CD14-positive monocyte (primary cell): ENCODE measurements at regions not wholly inside any gene's neighbourhood (a gene's known extent, or its start where the extent isn't known, plus 50 kb on each side); places are given as distances from the start of the nearest gene placed in this dataset.
"Not testable (repeated sequence)": the region's sequence is repeated elsewhere in the genome, so short reads cannot be mapped to it uniquely, and the experiment has no call there.

Experiments used
- DNase-seq, 3 donors: peaks; one replicate each; pipeline ENCODE4 v3.0.0-alpha.2; 2011 to 2022
- H2AFZ ChIP-seq: 2 replicates; pipeline ENCODE4 v1.6.0; 2012; ENCODE audit warnings: mild to moderate bottlenecking, low read depth, low read length, inconsistent platforms; ENCODE audit not compliant: insufficient read depth, poor library complexity, severe bottlenecking
- H3K27ac ChIP-seq, 2 donors: 1 replicate in 1 of 2; 2 replicates in 1 of 2; pipeline ENCODE4 v1.5.1; 2012 to 2013; ENCODE audit warnings: low read length in 2 of 2, control low read depth in 1 of 2, inconsistent platforms in 1 of 2, low read depth in 1 of 2, mild to moderate bottlenecking in 1 of 2
- H3K27me3 ChIP-seq, 2 donors: one replicate each; pipeline versions ENCODE4 v1.6.0 to v1.6.1; 2011 to 2013; ENCODE audit warnings: low read length in 2 of 2; ENCODE audit not compliant: control insufficient read depth in 2 of 2, insufficient read depth in 2 of 2
- H3K36me3 ChIP-seq, 2 donors: replicated peaks in 1 of 2; 1 replicate in 1 of 2; 2 replicates in 1 of 2; pipeline versions ENCODE4 v1.5.1 to v1.6.1; 2012 to 2013; ENCODE audit warnings: low read length in 2 of 2, control low read depth in 1 of 2, inconsistent platforms in 1 of 2, mild to moderate bottlenecking in 1 of 2; ENCODE audit not compliant: insufficient read depth in 2 of 2, control insufficient read depth in 1 of 2
- H3K4me1 ChIP-seq, 2 donors: 1 replicate in 1 of 2; 2 replicates in 1 of 2; pipeline versions ENCODE4 v1.5.1 to v1.6.1; 2012 to 2013; ENCODE audit warnings: low read length in 2 of 2, control low read depth in 1 of 2, inconsistent platforms in 1 of 2, mild to moderate bottlenecking in 1 of 2, moderate library complexity in 1 of 2; ENCODE audit not compliant: insufficient read depth in 2 of 2, control insufficient read depth in 1 of 2
- H3K4me2 ChIP-seq: replicated peaks from 2 replicates; pipeline ENCODE3; 2012; ENCODE audit warnings: low read length, moderate library complexity, mild to moderate bottlenecking; ENCODE audit not compliant: poor library complexity, severe bottlenecking; ENCODE audit errors: extremely low read depth
- H3K4me3 ChIP-seq, 3 experiments: fragments of 200-600 bp in 1 of 3; sonication (generic) in 1 of 3; replicated peaks in 1 of 3; 1 replicate in 2 of 3; 2 replicates in 1 of 3; pipeline ENCODE4 v1.5.1; 2011 to 2013; ENCODE audit warnings: low read length in 3 of 3, mild to moderate bottlenecking in 3 of 3, control low read depth in 2 of 3, low read depth in 2 of 3, inconsistent platforms in 1 of 3, moderate library complexity in 1 of 3
- H3K79me2 ChIP-seq: 2 replicates; pipeline ENCODE4 v1.6.0; 2012; ENCODE audit warnings: mild to moderate bottlenecking, control low read depth, inconsistent platforms, low read length, moderate library complexity; ENCODE audit not compliant: insufficient read depth
- H3K9ac ChIP-seq: 2 replicates; pipeline ENCODE4 v1.6.0; 2017; ENCODE audit warnings: low read length, mild to moderate bottlenecking; ENCODE audit not compliant: insufficient read depth, poor library complexity, severe bottlenecking
- H3K9me3 ChIP-seq, 2 donors: replicated peaks in 1 of 2; 1 replicate in 1 of 2; 2 replicates in 1 of 2; pipeline versions ENCODE4 v1.5.1 to v1.6.1; 2012 to 2013; ENCODE audit warnings: low read length in 2 of 2, control low read depth in 1 of 2; ENCODE audit not compliant: control insufficient read depth in 1 of 2, insufficient read depth in 1 of 2
- H4K20me1 ChIP-seq: 2 replicates; pipeline ENCODE4 v1.6.0; 2012; ENCODE audit warnings: mild to moderate bottlenecking, low read length, control low read depth, moderate library complexity; ENCODE audit not compliant: insufficient read depth
- H3K27ac Mint-ChIP-seq, 7 donors: one replicate each; pipeline ENCODE4 v1.8.0; 2020; ENCODE audit warnings: mild to moderate bottlenecking in 7 of 7, mixed read lengths in 7 of 7, moderate library complexity in 6 of 7, inconsistent platforms in 2 of 7
- H3K27me3 Mint-ChIP-seq, 3 donors: one replicate each; pipeline ENCODE4 v1.8.0; 2021 to 2022; ENCODE audit warnings: low read depth in 3 of 3, mild to moderate bottlenecking in 3 of 3, mixed read lengths in 3 of 3, moderate library complexity in 3 of 3, inconsistent platforms in 1 of 3
- H3K36me3 Mint-ChIP-seq, 2 donors: one replicate each; pipeline ENCODE4 v1.8.0; 2020; ENCODE audit warnings: mixed read lengths in 2 of 2, inconsistent platforms in 1 of 2, mild to moderate bottlenecking in 1 of 2
- H3K4me1 Mint-ChIP-seq: one replicate; pipeline ENCODE4 v1.8.0; 2020; ENCODE audit warnings: mild to moderate bottlenecking, mixed read lengths
- H3K4me3 Mint-ChIP-seq, 2 donors: one replicate each; pipeline ENCODE4 v1.8.0; 2020; ENCODE audit warnings: mild to moderate bottlenecking in 2 of 2, mixed read lengths in 2 of 2, moderate library complexity in 1 of 2
- H3K9me3 Mint-ChIP-seq, 7 donors: one replicate each; pipeline ENCODE4 v1.8.0; 2020 to 2022; ENCODE audit warnings: mixed read lengths in 7 of 7, mild to moderate bottlenecking in 6 of 7, moderate library complexity in 6 of 7, inconsistent platforms in 2 of 7
- CTCF ChIP-seq: fragments of 200-600 bp; IDR thresholded peaks from one replicate; pipeline ENCODE4 v1.8.0; 2022; ENCODE audit warnings: antibody characterized with exemption, mild to moderate bottlenecking
- WGBS: methylation state at CpG from one replicate; pipeline ENCODE4 v1.1.5; 2013; ENCODE audit warnings: missing lambda C conversion rate; ENCODE audit not compliant: insufficient coverage; 5-methylcytosine and 5-hydroxymethylcytosine counted together
- intact Hi-C, 2 donors: fragments of 100-400 bp; cut with micrococcal nuclease; formaldehyde crosslinking; loops; one replicate each; pipeline versions ENCODE4 v1.15.0 to v1.15.1; 2023

- H3K4me1 ChIP-seq, DNase-seq, H3K4me1 Mint-ChIP-seq, H2AFZ ChIP-seq, intact Hi-C loops, H3K9me3 ChIP-seq, H3K27ac Mint-ChIP-seq, H3K36me3 Mint-ChIP-seq, H3K79me2 ChIP-seq, H3K9ac ChIP-seq, H3K4me3 ChIP-seq, H3K27ac ChIP-seq, H3K27me3 ChIP-seq, H3K4me3 Mint-ChIP-seq, H4K20me1 ChIP-seq, H3K36me3 ChIP-seq, H3K27me3 Mint-ChIP-seq, H3K4me2 ChIP-seq: not testable (repeated sequence)
- peaks cover 0 to 20% (median 8%) of the 10 kb centered on the region in 7 donors for H3K9me3 Mint-ChIP-seq
- WGBS = no CpG with 5 or more reads among the region's 19 CpGs
These were observed 165.8 kb downstream of the TMEM121 start for GRCh38 chr14:105692110-105692685.

- no peaks in the 10 kb centered on the region for H3K4me1 Mint-ChIP-seq
- intact Hi-C loops = no loop called here
- no peak overlapping the region for H3K4me3 ChIP-seq
These were observed 168.6 kb downstream of the TMEM121 start for GRCh38 chr14:105694961-105695360.

GRCh38 chr14:105696388-105696787, 170.0 kb downstream of the TMEM121 start:
- H3K79me2 ChIP-seq, H3K4me1 Mint-ChIP-seq, H3K9ac ChIP-seq, intact Hi-C loops, H3K27ac Mint-ChIP-seq, H2AFZ ChIP-seq, H3K9me3 ChIP-seq, H3K27ac ChIP-seq, DNase-seq, H3K27me3 ChIP-seq, H3K4me1 ChIP-seq, H3K4me2 ChIP-seq, H4K20me1 ChIP-seq, H3K27me3 Mint-ChIP-seq, H3K4me3 Mint-ChIP-seq, H3K36me3 ChIP-seq, H3K4me3 ChIP-seq, H3K36me3 Mint-ChIP-seq, H3K9me3 Mint-ChIP-seq: not testable (repeated sequence)
- no CpG with 5 or more reads among the region's 11 CpGs for WGBS

More at GRCh38 chr14:105694961-105695360, 168.6 kb downstream of the TMEM121 start:
- Histone ChIP-seq H3K4me2 (no peak overlapping the region), H4K20me1 (no peaks in the 10 kb centered on the region), H3K27ac (no peak overlapping the region), H3K36me3 (no peaks in the 10 kb centered on the region), H3K9me3 (peaks cover 0 to 3% of the 10 kb centered on the region in 2 donors), H3K27me3 (no peaks in the 10 kb centered on the region), H2AFZ (no peak overlapping the region), H3K79me2 (no peaks in the 10 kb centered on the region), H3K9ac (no peak overlapping the region), H3K4me1 (no peaks in the 10 kb centered on the region)
- peak; percentile 2 for TF ChIP-seq CTCF
- no peak for DNase-seq
- Mint-ChIP-seq H3K27me3 (peaks cover 3 to 7% (median 6%) of the 10 kb centered on the region in 3 donors), H3K9me3 (peaks cover 0 to 11% (median 5%) of the 10 kb centered on the region in 7 donors), H3K27ac (peak overlapping the region in 1 of 7 donors; percentile 44), H3K4me3 (no peak overlapping the region), H3K36me3 (no peaks in the 10 kb centered on the region)
- WGBS = no CpG with 5 or more reads among the region's 2 CpGs

- intact Hi-C loops, H3K9me3 ChIP-seq, H3K4me1 Mint-ChIP-seq, DNase-seq, H3K4me2 ChIP-seq, H2AFZ ChIP-seq, H3K36me3 ChIP-seq, H3K9ac ChIP-seq, H3K27me3 ChIP-seq, H3K27ac ChIP-seq, H3K27me3 Mint-ChIP-seq, H3K79me2 ChIP-seq, H3K27ac Mint-ChIP-seq, H3K36me3 Mint-ChIP-seq, H3K9me3 Mint-ChIP-seq, H3K4me3 Mint-ChIP-seq, H4K20me1 ChIP-seq, H3K4me1 ChIP-seq, H3K4me3 ChIP-seq: not testable (repeated sequence)
- WGBS = no CpG with 5 or more reads among the region's 22 CpGs
These were observed 171.0 kb downstream of the TMEM121 start for GRCh38 chr14:105697414-105697813.
